Embryonic facial prominence (tissue), 1 donor: ENCODE measurements at regions not wholly inside any gene's neighbourhood (a gene's known extent, or its start where the extent isn't known, plus 50 kb on each side); places are given as distances from the start of the nearest gene placed in this dataset.
"Not testable (repeated sequence)": the region's sequence is repeated elsewhere in the genome, so short reads cannot be mapped to it uniquely, and the experiment has no call there.

Experiments
- DNase-seq: peaks from one replicate; pipeline ENCODE4 v3.0.0-alpha.2; 2016; ENCODE audit errors: extremely low spot score

DNA sequence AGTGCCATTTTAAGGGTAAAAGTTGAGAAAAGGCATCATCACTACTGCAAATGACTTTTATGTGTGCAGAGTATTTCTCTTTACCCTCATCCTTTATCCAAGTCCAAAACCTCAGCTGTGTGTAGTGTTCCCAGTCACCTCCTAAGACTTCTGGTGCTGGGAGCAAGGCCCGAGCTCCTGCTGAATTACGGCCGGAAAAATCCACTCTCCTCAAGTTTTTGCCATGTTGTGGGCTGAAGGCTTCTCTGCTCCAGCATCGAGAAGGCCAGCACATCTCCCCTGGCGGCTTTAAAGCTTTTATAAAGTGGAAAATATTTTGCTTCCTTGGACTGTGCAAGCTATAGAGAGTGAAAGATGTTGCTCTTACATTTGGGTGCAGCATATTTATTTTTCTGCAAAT, 153.2 kb upstream of the THBS2 start:
- no peak for DNase-seq

DNA sequence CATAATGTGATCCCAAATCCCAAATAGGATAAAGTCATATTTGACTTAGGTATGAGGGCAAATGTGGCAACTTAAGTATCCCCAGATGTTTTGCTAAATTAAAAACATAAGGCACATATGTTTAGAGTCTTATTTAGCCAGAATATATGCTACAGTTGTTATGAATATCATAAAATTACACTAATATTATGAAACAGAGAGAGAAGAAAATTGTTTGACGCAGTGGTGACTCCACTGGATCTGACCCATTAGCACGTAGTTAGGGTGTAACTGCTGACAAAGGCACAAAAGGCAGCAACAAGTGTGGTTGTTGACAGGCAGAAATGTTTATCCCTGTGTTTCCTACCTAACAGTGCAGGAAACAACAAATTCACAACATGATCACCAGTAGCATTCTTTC, 152.4 kb upstream of the THBS2 start:
- DNase-seq: no peak

DNA sequence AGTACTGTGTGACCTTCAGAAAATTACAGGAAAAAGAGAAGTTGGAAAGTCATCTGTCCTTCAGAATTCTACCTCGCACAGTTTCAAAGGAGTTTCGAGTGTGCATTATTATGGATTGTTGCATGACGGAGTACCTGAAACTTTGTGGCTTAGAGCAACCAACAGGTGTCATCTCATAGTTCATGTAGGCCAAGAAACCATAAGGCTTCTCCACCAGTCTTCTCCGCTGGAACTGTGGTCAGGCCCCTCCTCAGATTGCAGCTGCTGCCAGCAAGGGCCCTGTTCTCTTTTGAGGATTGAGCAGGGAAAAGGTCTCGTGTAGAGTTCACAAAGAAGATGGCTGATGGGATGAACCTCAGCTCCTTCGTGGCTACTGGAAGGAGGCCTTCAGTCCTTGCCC, 151.2 kb upstream of the THBS2 start:
- no peak for DNase-seq

DNA sequence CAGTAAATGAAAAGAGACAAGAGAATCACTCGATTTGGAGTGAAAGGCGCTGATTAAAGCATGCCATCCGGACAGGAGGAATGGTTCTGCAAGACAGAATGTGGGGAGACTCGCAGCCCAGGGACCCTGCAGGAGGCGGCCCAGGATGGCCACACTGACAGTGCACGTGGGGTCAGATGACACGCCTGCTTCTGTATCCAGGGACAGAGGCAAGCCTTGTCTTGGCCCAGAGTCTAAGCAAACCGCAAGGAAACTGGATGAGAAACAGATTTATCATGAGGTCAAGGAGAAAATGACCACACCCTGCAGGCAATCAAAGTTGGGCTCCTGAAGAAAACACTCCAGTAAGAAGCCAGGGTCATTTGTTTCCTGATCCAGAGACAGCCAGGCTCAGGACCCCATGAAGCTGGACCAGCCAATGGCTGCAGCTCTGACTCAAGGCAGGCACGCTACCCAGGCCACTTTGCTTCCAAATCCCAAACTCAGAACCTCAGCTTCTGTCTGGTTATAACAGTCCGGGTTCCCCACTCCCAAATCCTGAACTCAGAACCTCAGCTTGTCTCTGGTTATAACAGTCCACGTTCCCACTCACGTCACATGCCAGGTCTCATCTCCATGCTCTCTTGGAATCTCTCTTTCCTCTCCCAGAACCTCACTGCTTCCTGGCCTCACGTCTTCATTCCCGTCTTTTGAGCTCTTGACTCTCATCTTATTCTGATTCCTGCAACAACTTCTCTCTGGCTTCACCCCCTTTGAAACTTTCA, 144.9 kb upstream of the THBS2 start:
- no peak for DNase-seq

DNA sequence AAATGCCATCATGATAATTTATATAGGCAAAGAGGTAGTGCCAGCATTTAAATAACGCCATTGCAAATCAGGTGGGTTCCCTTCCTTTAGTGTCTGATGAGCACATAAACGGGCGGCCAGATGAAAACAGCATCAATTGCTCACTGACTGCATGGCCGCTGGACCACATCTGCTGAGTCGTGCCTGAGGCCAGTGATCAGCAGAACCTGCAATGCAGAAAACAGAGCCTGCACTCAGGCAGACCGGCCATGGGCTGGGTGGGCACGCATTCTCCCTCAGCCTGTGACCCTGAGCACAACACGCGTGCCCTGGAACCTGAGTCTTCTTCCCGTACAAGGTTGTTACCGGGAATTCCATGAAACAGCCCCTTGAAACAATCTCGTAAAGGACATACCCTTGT, 144.0 kb upstream of the THBS2 start:
- DNase-seq: no peak

DNA sequence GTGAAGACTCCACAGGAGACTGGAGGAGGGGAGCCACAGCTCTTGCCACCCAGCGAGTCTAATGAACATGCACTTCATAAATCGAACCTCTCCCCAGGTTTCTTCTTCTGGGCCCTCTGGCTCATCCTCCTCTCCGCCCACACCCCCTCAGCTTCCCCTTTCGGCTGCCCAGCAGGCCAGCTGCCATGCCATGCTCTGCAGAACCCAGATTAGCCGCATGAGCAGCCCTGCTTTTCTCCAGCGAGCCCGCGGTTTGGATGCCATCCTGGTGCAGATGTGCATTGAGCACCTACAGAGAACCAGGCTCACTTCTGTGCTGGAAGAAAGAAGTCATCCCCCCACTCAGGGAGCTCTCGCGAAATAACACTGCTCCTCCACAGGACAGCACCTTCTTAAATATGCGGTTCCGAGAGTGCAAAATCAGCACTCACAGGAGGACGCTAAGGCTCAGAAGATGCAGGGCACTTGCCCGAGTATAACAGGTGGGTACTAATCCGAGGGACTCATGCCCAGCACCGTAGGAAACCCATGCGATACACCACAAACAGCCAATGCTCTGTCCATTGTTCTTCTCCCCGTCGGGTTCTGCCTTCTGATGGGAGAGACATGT, 143.0 kb upstream of the THBS2 start:
- no peak for DNase-seq

DNA sequence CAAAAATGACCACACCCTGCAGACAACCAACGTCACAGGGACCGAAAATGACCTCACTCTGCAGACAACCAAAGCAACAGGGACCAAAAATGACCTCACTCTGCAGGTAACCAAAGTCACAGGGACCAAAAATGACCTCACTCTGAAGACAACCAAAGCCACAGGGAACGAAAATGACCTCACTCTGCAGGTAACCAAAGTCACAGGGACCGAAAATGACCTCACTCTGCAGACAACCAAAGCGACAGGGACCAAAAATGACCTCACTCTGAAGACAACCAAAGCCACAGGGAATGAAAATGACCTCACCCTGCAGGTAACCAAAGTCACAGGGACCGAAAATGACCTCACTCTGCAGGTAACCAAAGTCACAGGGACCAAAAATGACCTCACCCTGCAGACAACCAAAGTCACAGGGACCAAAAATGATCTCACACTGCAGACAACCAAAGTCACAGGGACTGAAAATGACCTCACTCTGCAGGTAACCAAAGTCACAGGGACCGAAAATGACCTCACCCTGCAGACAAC, 142.4 kb upstream of the THBS2 start:
- not testable (repeated sequence) for DNase-seq

DNA sequence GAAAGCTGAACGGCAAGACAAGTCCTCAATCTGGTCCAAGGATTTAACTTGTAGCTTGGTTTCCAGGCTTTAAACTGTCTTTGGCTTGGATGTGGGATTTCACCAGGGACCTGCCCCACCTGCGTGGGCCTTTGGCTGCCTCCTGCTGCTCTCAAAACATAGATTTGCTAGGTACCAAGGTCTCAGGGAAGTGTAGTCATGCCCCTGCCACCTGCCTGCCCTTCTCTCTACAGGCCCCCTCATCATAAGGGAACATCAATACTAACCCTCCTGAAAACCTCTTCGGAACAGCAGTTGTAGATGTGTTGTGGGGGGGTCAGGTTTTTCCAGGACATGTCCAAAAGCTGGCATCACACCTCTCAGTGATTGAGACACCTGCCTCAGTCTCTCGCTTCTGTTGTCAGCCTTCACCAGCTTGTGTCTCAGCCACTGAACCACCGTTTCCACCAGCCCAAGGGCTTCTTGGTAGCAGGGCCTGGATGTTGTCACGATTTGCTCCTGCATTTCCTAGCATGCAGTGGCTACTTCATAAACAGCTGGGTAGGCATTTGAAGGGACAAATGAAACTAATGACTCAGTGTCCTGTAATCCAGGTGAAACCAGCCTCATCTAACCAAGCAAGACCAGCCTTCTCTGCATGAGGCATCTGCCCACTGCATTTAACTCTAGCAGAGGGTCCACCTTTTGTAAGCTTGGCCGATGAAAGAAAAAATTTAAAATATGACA, 141.6 kb upstream of the THBS2 start:
- no peak for DNase-seq

DNA sequence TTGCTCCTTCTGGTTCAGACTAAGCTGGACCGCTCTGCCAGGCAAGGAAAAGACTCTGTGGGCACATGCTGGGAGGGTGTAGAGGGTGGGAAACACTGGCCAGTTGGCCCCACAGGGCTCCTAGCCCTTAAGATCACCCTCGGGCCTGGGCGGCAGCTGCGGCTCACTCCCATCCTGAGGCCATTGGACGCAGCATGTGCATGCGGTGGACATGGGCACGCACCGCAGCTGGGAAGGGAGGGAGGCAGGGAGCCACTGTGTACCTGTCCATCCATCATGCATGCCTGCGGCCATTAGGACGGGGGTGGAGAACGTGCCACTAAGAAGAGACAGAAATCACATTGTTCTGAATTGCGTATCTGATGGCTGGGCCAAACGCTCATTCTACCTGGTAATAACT, 140.1 kb upstream of the THBS2 start:
- DNase-seq: no peak

DNA sequence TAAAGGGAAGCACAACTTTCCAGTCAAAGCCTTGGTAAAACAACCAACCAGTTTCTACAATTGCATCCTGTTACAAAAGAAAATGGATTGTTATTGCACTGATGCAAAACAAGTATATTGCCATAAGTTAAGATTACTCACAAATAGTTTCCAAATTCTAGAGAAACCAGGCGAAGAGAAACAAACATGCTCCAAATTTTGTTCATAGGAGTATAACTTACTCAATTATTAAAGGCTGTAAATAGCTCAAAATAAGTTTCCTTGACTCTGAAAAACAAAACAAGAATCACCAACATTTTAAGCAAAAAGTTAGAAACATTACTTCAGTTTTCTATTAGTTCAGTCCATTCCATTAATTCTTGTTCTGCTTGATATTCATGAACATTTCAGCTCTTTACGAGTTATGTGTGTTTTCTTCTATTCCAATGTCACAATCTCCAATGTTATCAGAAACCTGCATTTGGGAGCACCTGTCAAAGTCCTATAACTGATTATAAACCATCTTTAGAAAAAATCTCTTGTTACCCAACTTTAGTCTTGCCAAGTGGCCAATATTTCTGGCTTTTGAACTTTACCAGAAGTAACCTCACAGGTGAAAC, 137.9 kb upstream of the THBS2 start:
- DNase-seq: no peak

DNA sequence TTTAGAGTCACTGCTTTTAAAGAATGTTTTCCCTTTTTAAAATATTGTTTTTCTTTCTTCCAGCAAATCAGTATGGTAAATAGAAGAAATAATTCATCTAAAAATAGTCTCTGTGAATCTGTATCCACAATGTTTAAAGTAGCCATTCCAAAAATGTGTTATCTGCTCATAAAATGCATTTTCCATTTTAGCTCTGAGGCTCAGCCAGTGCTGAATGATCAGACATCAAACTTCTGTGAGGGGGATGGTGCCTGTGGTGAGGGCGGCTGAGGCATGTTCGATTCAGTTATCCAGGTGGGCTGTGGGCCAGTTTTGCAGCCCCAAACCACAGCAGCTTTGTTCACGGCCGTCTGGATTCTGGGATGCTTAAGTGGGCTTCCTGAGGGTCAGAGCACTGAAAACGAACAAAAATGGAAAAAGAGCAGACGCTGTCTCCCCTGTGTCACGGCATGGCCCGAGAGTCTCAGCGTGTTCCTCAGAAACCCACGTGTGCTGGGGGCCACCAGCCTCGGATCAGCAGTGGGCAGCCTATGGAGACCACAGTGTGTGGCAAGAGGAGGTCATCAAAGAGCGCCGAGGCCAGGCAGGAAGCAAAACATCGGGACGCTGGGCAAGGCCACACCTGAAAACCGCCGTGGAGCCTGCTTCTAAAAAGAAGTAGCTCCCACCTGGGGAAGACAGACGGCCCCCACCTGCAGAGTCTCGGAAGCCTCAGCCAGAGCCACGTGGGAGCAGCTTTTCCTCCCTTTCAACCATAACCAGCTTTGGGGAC, 134.9 kb upstream of the THBS2 start:
- DNase-seq: no peak

DNA sequence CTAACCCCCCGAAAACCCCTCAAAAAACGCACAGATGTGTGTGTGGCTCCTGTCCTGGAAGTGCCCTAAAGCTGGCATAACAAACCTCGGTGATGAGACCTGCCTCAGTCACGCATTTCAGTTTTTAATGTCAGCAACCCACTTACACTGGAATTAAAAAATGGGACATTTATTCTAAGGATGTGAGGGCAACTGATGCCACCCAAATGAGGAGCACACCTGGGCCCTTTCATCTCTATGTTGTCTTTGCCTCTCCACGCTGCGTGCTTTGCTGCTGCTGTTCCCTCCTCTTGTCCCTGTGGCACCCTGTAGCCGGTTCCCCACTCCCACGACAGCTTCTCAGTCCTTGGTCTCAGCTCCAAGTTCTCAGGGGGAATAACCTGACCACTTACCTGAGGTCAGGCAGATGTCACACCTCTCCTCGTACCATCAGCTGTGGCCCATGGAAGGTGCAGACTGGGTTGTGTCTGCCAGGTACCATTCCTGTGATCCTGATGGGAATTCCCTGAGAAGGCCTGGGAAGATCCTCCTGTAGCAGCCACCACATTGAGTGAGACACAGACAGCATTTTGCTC, 134.2 kb upstream of the THBS2 start:
- DNase-seq: no peak

DNA sequence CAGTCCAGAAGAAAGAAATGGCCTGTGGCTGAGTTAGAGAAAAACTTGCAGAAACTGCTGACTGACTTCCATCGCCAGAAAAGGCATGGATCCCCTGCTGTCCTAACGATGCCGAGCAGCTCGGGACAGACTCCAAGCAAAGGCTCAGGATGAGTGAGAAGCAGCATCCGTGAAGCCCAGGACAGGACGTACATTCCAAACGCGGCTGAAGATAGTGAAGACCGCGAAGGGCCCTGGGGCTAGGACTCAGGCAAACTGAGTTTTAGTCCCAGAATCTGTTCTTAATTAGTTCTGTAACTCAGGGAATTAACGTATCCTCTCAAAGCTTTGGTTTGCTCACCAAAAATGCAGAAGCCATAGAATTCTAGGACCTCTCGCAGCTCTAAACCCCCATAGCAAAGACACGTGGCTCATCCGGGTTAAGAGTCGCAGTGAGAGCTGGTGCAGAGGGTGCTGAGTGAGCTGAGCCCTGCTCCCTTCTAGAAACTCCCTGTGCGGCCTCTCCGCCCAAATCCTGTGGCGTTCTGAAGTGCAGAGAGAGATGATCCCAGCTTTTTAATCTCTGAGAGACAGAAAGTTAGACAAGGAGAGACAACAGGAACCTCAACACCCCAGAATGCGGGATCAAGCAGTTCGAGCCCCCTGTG, 132.9 kb upstream of the THBS2 start:
- no peak for DNase-seq

DNA sequence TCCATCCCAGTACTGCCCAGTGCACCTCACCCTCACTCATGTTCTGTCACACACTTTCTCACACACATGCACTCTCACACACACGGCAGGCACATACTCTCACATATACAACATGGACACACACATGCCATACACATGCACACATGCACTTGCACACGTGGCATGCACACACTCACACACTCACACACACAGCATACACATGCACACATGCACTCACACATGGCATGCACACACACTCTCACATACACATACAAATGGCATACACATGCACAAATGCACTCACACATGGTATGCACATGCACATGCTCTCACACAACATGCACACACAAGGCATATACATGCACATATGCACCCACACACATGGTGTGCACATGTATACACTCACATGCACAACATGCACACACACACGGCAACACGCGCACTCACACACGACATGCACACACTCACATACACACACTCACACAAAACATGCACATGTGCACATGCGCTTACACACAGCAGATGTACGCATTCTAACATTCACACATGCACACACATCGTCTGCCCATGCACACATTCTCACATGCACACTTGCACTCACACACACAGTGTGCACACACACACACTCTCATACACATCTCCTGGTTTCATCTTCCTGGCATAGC, 131.7 kb upstream of the THBS2 start:
- DNase-seq: no peak

DNA sequence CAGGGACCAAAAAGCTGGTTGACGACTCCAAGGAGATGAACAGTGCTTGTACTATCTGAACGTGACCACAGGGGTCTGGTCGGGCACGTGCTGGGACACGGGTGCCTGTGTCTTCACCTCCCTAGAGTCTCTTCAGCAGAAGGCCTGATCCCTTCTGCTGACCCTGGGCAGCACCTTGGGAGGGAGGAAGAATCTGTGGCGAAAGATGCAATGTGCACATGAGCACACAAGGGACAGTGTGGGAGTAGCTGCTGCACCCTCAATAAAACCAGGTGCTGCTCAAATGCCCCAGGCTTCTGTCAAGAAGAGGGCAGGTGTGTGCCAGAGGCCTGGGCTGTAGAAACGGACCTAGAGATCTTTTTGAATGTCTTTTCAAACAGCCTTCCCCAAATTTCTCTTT, 130.6 kb upstream of the THBS2 start:
- DNase-seq: no peak

DNA sequence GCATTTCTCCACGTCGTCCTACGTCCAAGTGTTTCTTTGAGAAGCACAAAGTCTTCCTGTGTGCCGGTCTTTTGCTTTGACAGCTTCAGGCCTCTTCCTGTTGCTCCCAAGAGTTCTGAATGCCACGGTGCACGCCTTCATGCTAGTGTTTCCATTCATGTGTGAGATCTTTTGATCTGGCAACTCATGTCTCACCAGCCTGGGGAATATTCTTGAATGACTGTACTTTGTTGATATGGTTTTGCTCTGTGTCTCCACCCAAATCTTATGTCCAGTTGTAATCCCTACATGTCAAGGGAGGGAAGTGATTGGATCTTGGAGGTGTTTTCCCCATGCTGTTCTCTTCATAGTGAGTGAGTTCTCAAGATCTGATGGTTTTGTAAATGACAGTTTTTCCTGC, 129.6 kb upstream of the THBS2 start:
- DNase-seq: no peak

DNA sequence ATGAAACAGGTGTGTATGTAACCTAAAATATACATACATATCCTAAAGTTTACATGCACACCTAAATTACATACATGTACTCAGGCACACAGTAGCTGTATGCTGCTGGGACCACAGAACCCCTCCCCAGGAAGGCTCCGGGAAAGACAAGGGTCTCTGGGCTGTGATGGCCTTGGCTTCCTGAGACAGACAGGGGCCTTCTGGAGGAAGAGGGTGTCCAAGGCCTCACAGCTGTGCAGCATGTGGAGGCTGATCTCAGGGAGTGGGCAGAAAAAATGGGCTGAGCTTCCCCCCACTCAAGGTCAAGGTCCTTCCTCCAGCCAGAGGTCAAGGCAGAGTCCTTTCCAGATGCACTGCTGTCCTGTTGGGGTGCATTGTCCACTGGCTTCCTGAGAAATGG, 129.1 kb upstream of the THBS2 start:
- DNase-seq: no peak

DNA sequence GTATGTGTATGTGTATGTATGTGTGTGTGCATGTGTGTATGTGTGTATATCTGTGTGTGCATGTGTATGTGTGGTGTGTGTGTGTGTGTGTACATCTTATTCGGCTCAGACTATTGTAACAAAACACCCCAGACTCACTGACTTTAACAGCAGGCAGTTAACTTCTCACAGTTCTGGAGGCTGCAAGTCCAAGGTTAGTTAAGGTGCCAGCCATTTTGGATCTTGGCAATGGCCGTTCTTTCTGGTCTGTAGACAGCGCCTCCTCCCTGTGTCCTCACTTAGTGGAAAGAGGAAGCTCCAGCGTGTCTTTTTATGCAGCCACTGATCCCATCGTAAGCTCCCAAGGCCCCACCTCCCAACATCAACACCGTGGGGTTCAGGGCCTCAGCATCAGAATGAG, 128.3 kb upstream of the THBS2 start:
- DNase-seq: no peak

DNA sequence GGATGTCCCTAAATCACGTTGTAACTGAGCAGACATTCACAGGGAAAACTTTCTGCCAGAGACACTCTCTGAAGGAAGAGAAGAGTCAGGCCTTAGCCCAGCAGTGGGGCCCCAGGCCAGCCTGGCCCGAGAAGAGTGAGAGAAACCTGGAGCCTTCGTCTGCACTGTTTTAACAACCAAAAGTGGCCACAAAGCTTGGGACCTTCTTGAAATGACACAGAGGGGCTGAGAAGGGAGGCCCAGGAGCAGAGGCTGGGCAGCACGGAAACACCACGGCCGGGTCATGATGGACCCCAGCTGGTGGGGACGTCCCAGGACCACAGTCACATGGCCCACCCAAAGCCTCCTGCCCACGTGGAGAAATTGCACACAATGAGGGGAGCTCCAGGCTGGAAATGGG, 126.8 kb upstream of the THBS2 start:
- no peak for DNase-seq

DNA sequence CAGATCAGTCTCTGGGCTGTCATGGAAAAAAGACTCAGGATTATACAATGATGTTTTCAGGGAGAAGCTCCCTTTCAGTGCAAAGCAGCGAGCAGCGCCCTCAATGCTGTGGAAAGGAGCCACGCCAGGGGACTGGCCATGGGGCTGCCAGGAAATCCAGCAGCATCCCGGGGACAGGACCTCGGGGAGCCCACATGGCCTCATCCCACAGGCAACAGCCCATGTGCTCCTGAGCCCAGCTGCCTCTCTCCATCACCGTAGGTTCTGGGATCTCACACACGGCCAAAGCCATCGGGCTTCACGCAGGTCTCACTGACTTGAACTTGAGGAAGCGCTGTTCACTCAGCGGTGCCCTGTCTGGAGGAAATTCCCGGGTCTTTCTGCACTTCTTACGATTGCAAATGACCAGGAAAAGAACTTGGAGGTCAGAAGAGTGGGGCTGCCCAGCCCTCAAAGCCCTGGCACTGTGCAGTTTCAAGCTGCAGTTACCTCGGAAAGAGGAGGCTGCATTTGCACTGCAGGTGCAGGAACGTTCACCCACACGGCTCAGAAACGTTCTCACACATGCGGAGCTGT, 125.9 kb upstream of the THBS2 start:
- no peak for DNase-seq
